HG02852 (cell line): ENCODE measurements at regions not wholly inside any gene's neighbourhood (a gene's known extent, or its start where the extent isn't known, plus 50 kb on each side); places are given as distances from the start of the nearest gene placed in this dataset.

Source experiments
- ATAC-seq: cut with Tn5 transposase; IDR thresholded peaks from one replicate; pipeline ENCODE4 v1.9.1; 2021; ENCODE audit warnings: mild to moderate bottlenecking, moderate library complexity; ENCODE audit not compliant: unreplicated experiment

- ATAC-seq: no peak
Observed at GRCh38 chr7:33841031-33841430, 64.3 kb upstream of the BMPER start.

- ATAC-seq: no peak
Observed at GRCh38 chr7:33841705-33842129, 63.6 kb upstream of the BMPER start.

GRCh38 chr7:33842150-33842549, 63.2 kb upstream of the BMPER start:
- no peak for ATAC-seq

GRCh38 chr7:33845991-33846509, 59.3 kb upstream of the BMPER start:
- ATAC-seq: no peak

GRCh38 chr7:33849004-33849403, 56.3 kb upstream of the BMPER start:
- ATAC-seq: no peak

- ATAC-seq: no peak
Observed at GRCh38 chr7:33849971-33850559, 55.3 kb upstream of the BMPER start.

GRCh38 chr7:33850768-33851167, 54.6 kb upstream of the BMPER start:
- ATAC-seq: no peak

- ATAC-seq: no peak
Observed at GRCh38 chr7:33852838-33853237, 52.5 kb upstream of the BMPER start.

- no peak for ATAC-seq
Observed at GRCh38 chr7:33853361-33854062, 51.8 kb upstream of the BMPER start.

GRCh38 chr7:33854178-33854577, 51.2 kb upstream of the BMPER start:
- ATAC-seq: no peak

- no peak for ATAC-seq
Observed at GRCh38 chr7:33854801-33855350, 50.5 kb upstream of the BMPER start.
